A549 (cell line): ENCODE measurements at regions not wholly inside any gene's neighbourhood (a gene's known extent, or its start where the extent isn't known, plus 50 kb on each side); places are given as distances from the start of the nearest gene placed in this dataset.

Experiments
- ATAC-seq, 2 experiments: fragments of 200-7000 bp in 1 of 2; fragments of >200 bp in 1 of 2; cut with Nextera tagmentation in 1 of 2; cut with Tn5 transposase in 1 of 2; 3 replicates each; pipeline versions ENCODE4 v1.8.0 to v1.9.1; 2018 to 2020; ENCODE audit warnings: mild to moderate bottlenecking in 1 of 2, moderate library complexity in 1 of 2
- CTCF ChIA-PET: fragments of 300-600 bp; sonication (Branson Sonifier 250); formaldehyde crosslinking; extraction: SDS; loops from one replicate; lab custom pipeline; 2021; ENCODE audit warnings: antibody characterized with exemption, inconsistent platforms; lab: Yijun Ruan, JAX
- POLR2A ChIA-PET: fragments of 350-600 bp; formaldehyde crosslinking; extraction: SDS; loops from one replicate; lab custom pipeline; 2021; ENCODE audit warnings: antibody characterized with exemption, inconsistent platforms; lab: Yijun Ruan, JAX
- DNase-seq, 2 experiments: peaks; one replicate each; pipeline versions ENCODE4 v3.0.0 to v3.0.0-alpha.2; 2011 to 2016; ENCODE audit warnings: low read depth in 1 of 2, low spot score in 1 of 2
- FAIRE-seq: peaks from 2 replicates; lab custom pipeline; 2011; peaks lifted over from hg19 to GRCh38; lab: Jason Lieb, UNC
- H3K27ac ChIP-seq, 2 experiments: fragments of >200 bp; sonication (Bioruptor Twin); formaldehyde crosslinking; 3 replicates each; pipeline ENCODE4 v1.5.1; 2016 to 2017
- H3K4me1 ChIP-seq: fragments of >200 bp; sonication (Bioruptor Twin); formaldehyde crosslinking; 3 replicates; pipeline ENCODE4 v1.6.1; 2016
- H3K4me2 ChIP-seq: fragments of >200 bp; sonication (Bioruptor Twin); formaldehyde crosslinking; 3 replicates; pipeline ENCODE4 v1.6.1; 2016
- H3K4me3 ChIP-seq: fragments of >200 bp; sonication (Bioruptor Twin); formaldehyde crosslinking; 3 replicates; pipeline ENCODE4 v1.5.1; 2016
- H3K9me3 ChIP-seq: fragments of >200 bp; sonication (Bioruptor Twin); formaldehyde crosslinking; 3 replicates; pipeline ENCODE4 v1.6.1; 2016
- ATOH8 ChIP-seq: fragments of 250-450 bp; sonication (Bioruptor Pico); IDR thresholded peaks from 2 replicates; pipeline ENCODE4 v1.5.0; 2020; ENCODE audit warnings: low read depth, mild to moderate bottlenecking, moderate library complexity
- CBX2 ChIP-seq: fragments of 200-600 bp; sonication (generic); IDR thresholded peaks from 2 replicates; pipeline ENCODE4 v1.6.1; 2016; ENCODE audit warnings: low read depth, mild to moderate bottlenecking, borderline replicate concordance
- CBX8 ChIP-seq: fragments of 200-600 bp; sonication (generic); IDR thresholded peaks from 2 replicates; pipeline ENCODE4 v1.6.1; 2016
- CTCF ChIP-seq: fragments of >200 bp; sonication (Bioruptor Twin); formaldehyde crosslinking; IDR thresholded peaks from 3 replicates; pipeline ENCODE4 v1.5.1; 2016
- E2F6 ChIP-seq: IDR thresholded peaks from 2 replicates; pipeline ENCODE4 v1.6.1; 2012; ENCODE audit warnings: low read depth, borderline replicate concordance
- FOSL2 ChIP-seq, 2 experiments: fragments of 450-650 bp in 1 of 2; fragments of >200 bp in 1 of 2; sonication (Bioruptor Twin) in 1 of 2; formaldehyde crosslinking; IDR thresholded peaks; 2 replicates each; pipeline versions ENCODE4 v1.5.0 to v1.6.1; 2016 to 2020; ENCODE audit warnings: mild to moderate bottlenecking in 1 of 2, moderate library complexity in 1 of 2
- HES2 ChIP-seq: fragments of >200 bp; sonication (Bioruptor Twin); formaldehyde crosslinking; IDR thresholded peaks from 2 replicates; pipeline ENCODE4 v1.6.1; 2016
- HOXB13 ChIP-seq: fragments of 250-450 bp; sonication (Bioruptor Pico); IDR thresholded peaks from 2 replicates; pipeline ENCODE4 v1.5.0; 2020; ENCODE audit warnings: low read depth, mild to moderate bottlenecking, moderate library complexity
- KDM5A ChIP-seq: fragments of 200-600 bp; sonication (generic); IDR thresholded peaks from 2 replicates; pipeline ENCODE4 v1.6.1; 2016; ENCODE audit warnings: antibody characterized with exemption, mild to moderate bottlenecking
- MAZ ChIP-seq: fragments of 150-350 bp; IDR thresholded peaks from 2 replicates; pipeline ENCODE4 v1.6.1; 2014; ENCODE audit warnings: antibody characterized with exemption, low read depth, low read length, borderline replicate concordance
- MYC ChIP-seq: IDR thresholded peaks from 2 replicates; pipeline ENCODE4 v1.6.1; 2012; ENCODE audit warnings: mild to moderate bottlenecking, inconsistent platforms, low read length, improper control_type of control experiment, borderline replicate concordance
- NPAS2 ChIP-seq: fragments of 250-450 bp; sonication (Bioruptor Pico); IDR thresholded peaks from 2 replicates; pipeline ENCODE4 v1.8.0; 2022; ENCODE audit warnings: mild to moderate bottlenecking, moderate library complexity, borderline replicate concordance
- NR3C1 ChIP-seq: fragments of >200 bp; sonication (Bioruptor Twin); formaldehyde crosslinking; IDR thresholded peaks from 3 replicates; pipeline ENCODE4 v1.6.1; 2017
- PHF8 ChIP-seq: fragments of 200-600 bp; sonication (generic); IDR thresholded peaks from 2 replicates; pipeline ENCODE4 v1.6.1; 2016; ENCODE audit warnings: low read depth, mild to moderate bottlenecking, antibody characterized with exemption, moderate library complexity, borderline replicate concordance
- RCOR1 ChIP-seq: fragments of 150-350 bp; IDR thresholded peaks from 2 replicates; pipeline ENCODE4 v1.6.1; 2014; ENCODE audit warnings: antibody characterized with exemption, low read length, low read depth
- TP53 ChIP-seq: fragments of 250-450 bp; sonication (Bioruptor Pico); IDR thresholded peaks from 2 replicates; pipeline ENCODE4 v1.5.0; 2021; ENCODE audit warnings: mild to moderate bottlenecking, moderate library complexity
- USF2 ChIP-seq: fragments of 450-650 bp; IDR thresholded peaks from 2 replicates; pipeline ENCODE4 v1.6.1; 2014; ENCODE audit warnings: antibody characterized with exemption
- ZNF302 ChIP-seq: fragments of 250-450 bp; sonication (Bioruptor Pico); IDR thresholded peaks from 2 replicates; pipeline ENCODE4 v1.9.0; 2021; ENCODE audit warnings: inconsistent platforms, mild to moderate bottlenecking, moderate library complexity
- WGBS: methylation state at CpG from one replicate; pipeline ENCODE4 v1.1.6; 2017; ENCODE audit errors: missing lambda C conversion rate; 5-methylcytosine and 5-hydroxymethylcytosine counted together

- FAIRE-seq (no peak), ATAC-seq (no peak), DNase-seq (no peak)
- no peak overlapping the region for H3K27ac ChIP-seq
- TF ChIP-seq ZNF302 (no peak), CTCF (no peak), USF2 (no peak), PHF8 (no peak), MAZ (no peak), NR3C1 (no peak), MYC (no peak), NPAS2 (CRISPR knock-in tag) (no peak)
- TF ChIP-seq, all 56 proteins: peak for 0
- H3K4me2 ChIP-seq, result no peak overlapping the region
- H3K9me3 ChIP-seq, result no peaks in the 10 kb centered on the region
- no peaks in the 10 kb centered on the region for H3K4me1 ChIP-seq
- H3K4me3 ChIP-seq, result no peak overlapping the region
- ChIA-PET POLR2A (no interaction called here), CTCF (no interaction called here)
Measured at GRCh38 chr18:39786477-39786876, 2168.6 kb upstream of the PIK3C3 start.

- Histone ChIP-seq H3K27ac (no peak overlapping the region), H3K4me3 (no peak overlapping the region), H3K4me1 (no peaks in the 10 kb centered on the region), H3K4me2 (no peak overlapping the region), H3K9me3 (no peaks in the 10 kb centered on the region)
- whole genome bisulfite sequencing, result 95% methylated on average over 5 of the region's 5 CpGs
- TF ChIP-seq FOSL2 (IDR thresholded peaks at IDR 0.05) (no peak), FOSL2 (CRISPR knock-in tag; IDR thresholded peaks at IDR 0.05) (no peak), E2F6 (no peak), PHF8 (no peak), RCOR1 (no peak), HES2 (no peak), CBX2 (no peak), ATOH8 (CRISPR knock-in tag) (no peak), HOXB13 (no peak), KDM5A (no peak), TP53 (no peak), CTCF (no peak), CBX8 (no peak)
- FAIRE-seq, result no peak
- POLR2A ChIA-PET, result no interaction called here
- CTCF ChIA-PET, result no interaction called here
- ATAC-seq, result no peak
- no peak for DNase-seq
Measured at GRCh38 chr18:39784541-39784940, 2170.5 kb upstream of the PIK3C3 start.
